ENCODE measurements at regions not wholly inside any gene's neighbourhood (a gene's known extent, or its start where the extent isn't known, plus 50 kb on each side); places are given as distances from the start of the nearest gene placed in this dataset.

GRCh38 chr2:51258301-51258700, 226.4 kb upstream of the NRXN1 start:
- no peaks in the 10 kb centered on the region for H3K4me1 ChIP-seq (ENCODE audit: control insufficient read depth, insufficient read depth, low read length)
- POLR2A ChIA-PET: no interaction called here
- CTCF ChIA-PET: no interaction called here

GRCh38 chr2:51256736-51257135, 224.8 kb upstream of the NRXN1 start:
- Histone ChIP-seq H3K4me1 (ENCODE audit: control insufficient read depth, insufficient read depth, low read length) (no peaks in the 10 kb centered on the region), H3K27ac (ENCODE audit: extremely low read depth, low read depth, low read length) (no peak overlapping the region), H3K4me3 (ENCODE audit: low read depth, low read length) (no peak overlapping the region), H3K9me3 (ENCODE audit: control insufficient read depth, insufficient read depth, low read depth, low read length) (no peaks in the 10 kb centered on the region), H3K36me3 (ENCODE audit: control insufficient read depth in 2 of 2, insufficient read depth in 1 of 2, low read length in 2 of 2) (no peaks in the 10 kb centered on the region)
- CTCF ChIA-PET: interaction anchor here (0.6 kb wide), 1 partner anchor 315 kb away, joined by 3 read pairs; no protein-coding TSS in a partner anchor
- POLR2A ChIA-PET: no interaction called here
- TF ChIP-seq ZNF785 (tag by site-specific recombination; IDR thresholded peaks at IDR 0.05) (no peak), ZNF398 (tag by site-specific recombination; IDR thresholded peaks at IDR 0.05) (no peak), ZBTB17 (tag by site-specific recombination; IDR thresholded peaks at IDR 0.05) (no peak), REPIN1 (tag by site-specific recombination; IDR thresholded peaks at IDR 0.05; ENCODE audit: low read depth) (no peak), ZNF133 (tag by site-specific recombination; IDR thresholded peaks at IDR 0.05) (no peak), ZNF280D (tag by site-specific recombination; IDR thresholded peaks at IDR 0.05) (no peak), ZNF664 (tag by site-specific recombination; IDR thresholded peaks at IDR 0.05) (no peak), ZNF274 (IDR thresholded peaks at IDR 0.05; ENCODE audit: low read length) (no peak), ZNF274 (tag by site-specific recombination; IDR thresholded peaks at IDR 0.05; ENCODE audit: borderline replicate concordance) (no peak), ZNF114 (tag by site-specific recombination; IDR thresholded peaks at IDR 0.05) (no peak), ZBTB11 (tag by site-specific recombination; conservative IDR thresholded peaks at IDR 0.05; ENCODE audit: low read depth) (no peak), ZNF621 (tag by site-specific recombination; IDR thresholded peaks at IDR 0.05) (no peak), ZBTB49 (tag by site-specific recombination; IDR thresholded peaks at IDR 0.05; ENCODE audit: low read depth) (no peak), ZSCAN16 (tag by site-specific recombination; IDR thresholded peaks at IDR 0.05) (no peak), ZNF692 (tag by site-specific recombination; IDR thresholded peaks at IDR 0.05) (no peak)

More at GRCh38 chr2:51258301-51258700, 226.4 kb upstream of the NRXN1 start:
- H3K9me3 ChIP-seq (ENCODE audit: control insufficient read depth, insufficient read depth, low read depth, low read length): no peaks in the 10 kb centered on the region
- TF ChIP-seq ZNF391 (tag by site-specific recombination; IDR thresholded peaks at IDR 0.05; ENCODE audit: borderline replicate concordance, low read depth) (no peak), ZNF26 (tag by site-specific recombination; IDR thresholded peaks at IDR 0.05) (no peak), ZNF777 (tag by site-specific recombination; IDR thresholded peaks at IDR 0.05; ENCODE audit: borderline replicate concordance) (no peak), ZBTB8A (tag by site-specific recombination; IDR thresholded peaks at IDR 0.05) (no peak), ZNF426 (tag by site-specific recombination; IDR thresholded peaks at IDR 0.05) (no peak), ZNF24 (tag by site-specific recombination; IDR thresholded peaks at IDR 0.05) (no peak), MEIS1 (CRISPR knock-in tag; IDR thresholded peaks at IDR 0.05; ENCODE audit: borderline replicate concordance) (no peak), TCF7L2 (IDR thresholded peaks at IDR 0.05; ENCODE audit: borderline replicate concordance, low read depth, low read length) (no peak), ZNF623 (tag by site-specific recombination; IDR thresholded peaks at IDR 0.05) (no peak), ZNF223 (tag by site-specific recombination; IDR thresholded peaks at IDR 0.05) (no peak), ZNF266 (tag by site-specific recombination; IDR thresholded peaks at IDR 0.05; ENCODE audit: low read depth) (no peak), SALL2 (tag by site-specific recombination; IDR thresholded peaks at IDR 0.05; ENCODE audit: borderline replicate concordance) (no peak), ZNF670 (tag by site-specific recombination; IDR thresholded peaks at IDR 0.05; ENCODE audit: low read depth) (no peak)
- H3K27ac ChIP-seq (ENCODE audit: extremely low read depth, low read depth, low read length): no peak overlapping the region
- H3K36me3 ChIP-seq (ENCODE audit: control insufficient read depth in 2 of 2, insufficient read depth in 1 of 2, low read length in 2 of 2): no peaks in the 10 kb centered on the region
- no peak overlapping the region for H3K4me3 ChIP-seq (ENCODE audit: low read depth, low read length)
